OCI-LY1 (cell line): ENCODE measurements at regions not wholly inside any gene's neighbourhood (a gene's known extent, or its start where the extent isn't known, plus 50 kb on each side); places are given as distances from the start of the nearest gene placed in this dataset.

Experiments
- EZH2 ChIP-seq: fragments of 200-600 bp; sonication (generic), shearing (Covaris generic); IDR thresholded peaks from 2 replicates; pipeline ENCODE4 v1.8.0; 2017; ENCODE audit warnings: borderline replicate concordance, mixed run types, mild to moderate bottlenecking, antibody characterized with exemption, low read length, moderate library complexity, mixed read lengths
- TF ChIP-seq, protein P1 (sequence below): fragments of 200-600 bp; sonication (generic), shearing (Covaris generic); IDR thresholded peaks from 2 replicates; pipeline ENCODE4 v1.5.1; 2017; ENCODE audit warnings: mild to moderate bottlenecking, antibody characterized with exemption, low read length, moderate library complexity, mixed read lengths

DNA sequence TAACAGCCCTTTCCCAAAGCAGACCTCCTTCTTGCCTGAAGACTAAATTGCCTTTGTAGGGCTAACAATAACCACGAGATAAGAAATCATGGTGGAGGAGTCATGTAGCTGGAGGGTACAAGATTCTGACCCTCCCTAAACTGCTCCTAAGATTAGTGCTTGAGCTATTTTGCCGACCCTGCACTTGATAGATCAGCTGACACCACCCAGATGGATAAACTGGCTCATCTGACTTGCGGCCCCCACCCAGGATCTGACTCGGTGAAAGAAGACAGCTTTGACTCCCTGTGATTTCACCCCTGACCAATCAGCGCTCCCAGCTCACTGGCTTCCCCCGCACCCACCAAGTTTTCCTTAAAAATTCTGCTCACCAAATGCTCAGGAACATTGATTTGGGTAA is 57.6 kb upstream of the UNC93A start:
- TF ChIP-seq, protein P1, sequence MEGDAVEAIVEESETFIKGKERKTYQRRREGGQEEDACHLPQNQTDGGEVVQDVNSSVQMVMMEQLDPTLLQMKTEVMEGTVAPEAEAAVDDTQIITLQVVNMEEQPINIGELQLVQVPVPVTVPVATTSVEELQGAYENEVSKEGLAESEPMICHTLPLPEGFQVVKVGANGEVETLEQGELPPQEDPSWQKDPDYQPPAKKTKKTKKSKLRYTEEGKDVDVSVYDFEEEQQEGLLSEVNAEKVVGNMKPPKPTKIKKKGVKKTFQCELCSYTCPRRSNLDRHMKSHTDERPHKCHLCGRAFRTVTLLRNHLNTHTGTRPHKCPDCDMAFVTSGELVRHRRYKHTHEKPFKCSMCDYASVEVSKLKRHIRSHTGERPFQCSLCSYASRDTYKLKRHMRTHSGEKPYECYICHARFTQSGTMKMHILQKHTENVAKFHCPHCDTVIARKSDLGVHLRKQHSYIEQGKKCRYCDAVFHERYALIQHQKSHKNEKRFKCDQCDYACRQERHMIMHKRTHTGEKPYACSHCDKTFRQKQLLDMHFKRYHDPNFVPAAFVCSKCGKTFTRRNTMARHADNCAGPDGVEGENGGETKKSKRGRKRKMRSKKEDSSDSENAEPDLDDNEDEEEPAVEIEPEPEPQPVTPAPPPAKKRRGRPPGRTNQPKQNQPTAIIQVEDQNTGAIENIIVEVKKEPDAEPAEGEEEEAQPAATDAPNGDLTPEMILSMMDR, result no peak
- TF ChIP-seq EZH2, result no peak
